ENCODE measurements at regions not wholly inside any gene's neighbourhood (a gene's known extent, or its start where the extent isn't known, plus 50 kb on each side); places are given as distances from the start of the nearest gene placed in this dataset.
"Not testable (repeated sequence)": the region's sequence is repeated elsewhere in the genome, so short reads cannot be mapped to it uniquely, and the experiment has no call there.

DNA sequence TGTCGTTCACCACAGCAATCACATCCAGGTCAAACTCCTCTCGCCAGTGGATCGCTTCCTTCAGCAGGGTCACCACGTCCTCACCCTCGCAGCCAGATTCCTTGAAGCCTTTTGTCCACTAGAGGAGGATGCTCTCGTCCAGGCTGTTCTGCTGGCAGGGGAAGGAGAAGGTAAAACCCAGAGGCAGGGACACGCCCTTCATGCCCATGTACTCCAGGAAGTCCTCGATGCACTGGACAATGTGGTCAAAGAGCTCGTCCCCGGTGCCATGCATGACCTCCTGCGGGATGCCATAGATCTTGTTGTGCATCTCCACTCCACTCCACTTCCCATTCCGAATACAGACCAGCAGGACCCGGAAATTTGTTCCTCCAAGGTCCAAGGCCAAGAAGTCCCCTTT lies 152.4 kb downstream of the TENT5D start:
- H3K9ac ChIP-seq (ENCODE audit: low read length), result no peak overlapping the region

GRCh38 chrX:80573275-80573674 lies 153.0 kb downstream of the TENT5D start:
- TF ChIP-seq MXI1 (conservative IDR thresholded peaks at IDR 0.05; ENCODE audit: poor library complexity, severe bottlenecking) (no peak), RAD21 (conservative IDR thresholded peaks at IDR 0.05) (no peak)
- Histone ChIP-seq H3F3A (ENCODE audit: insufficient read depth, low read length, poor library complexity, severe bottlenecking) (no peaks in the 10 kb centered on the region), H3K9me2 (ENCODE audit: insufficient read depth, low read length) (no peaks in the 10 kb centered on the region), H3K79me2 (replicated peaks; ENCODE audit: insufficient read depth, low read length) (no peaks in the 10 kb centered on the region), H3K4me3 (ENCODE audit: low read length) (no peak overlapping the region), H3K9ac (ENCODE audit: low read length) (no peak overlapping the region), H3K36me3 (ENCODE audit: insufficient read depth, low read length) (no peaks in the 10 kb centered on the region), H3K27me3 (ENCODE audit: insufficient read depth, low read depth, low read length) (no peaks in the 10 kb centered on the region), H3K4me2 (ENCODE audit: low read length) (no peak overlapping the region), H2AFZ (ENCODE audit: low read depth, low read length) (no peak overlapping the region), H3K27ac (ENCODE audit: low read length) (no peak overlapping the region), H4K20me1 (ENCODE audit: insufficient read depth) (no peaks in the 10 kb centered on the region), H3K9me3 (ENCODE audit: low read length) (no peaks in the 10 kb centered on the region)

More for the DNA sequence above, 152.4 kb downstream of the TENT5D start:
- H3K27me3 ChIP-seq (ENCODE audit: insufficient read depth, low read depth, low read length), result no peaks in the 10 kb centered on the region
- H3K27ac ChIP-seq (ENCODE audit: low read length), result no peak overlapping the region
- H3K4me2 ChIP-seq (ENCODE audit: low read length), result no peak overlapping the region
- H2AFZ ChIP-seq (ENCODE audit: low read depth, low read length), result no peak overlapping the region
- no peaks in the 10 kb centered on the region for H3K79me2 ChIP-seq (replicated peaks; ENCODE audit: insufficient read depth, low read length)
- no peaks in the 10 kb centered on the region for H3K36me3 ChIP-seq (ENCODE audit: insufficient read depth, low read length)
- no peaks in the 10 kb centered on the region for H4K20me1 ChIP-seq (ENCODE audit: insufficient read depth)
- H3K9me3 ChIP-seq (ENCODE audit: low read length), result no peaks in the 10 kb centered on the region
- TF ChIP-seq RAD21 (conservative IDR thresholded peaks at IDR 0.05), result no peak
- TF ChIP-seq, protein P1, sequence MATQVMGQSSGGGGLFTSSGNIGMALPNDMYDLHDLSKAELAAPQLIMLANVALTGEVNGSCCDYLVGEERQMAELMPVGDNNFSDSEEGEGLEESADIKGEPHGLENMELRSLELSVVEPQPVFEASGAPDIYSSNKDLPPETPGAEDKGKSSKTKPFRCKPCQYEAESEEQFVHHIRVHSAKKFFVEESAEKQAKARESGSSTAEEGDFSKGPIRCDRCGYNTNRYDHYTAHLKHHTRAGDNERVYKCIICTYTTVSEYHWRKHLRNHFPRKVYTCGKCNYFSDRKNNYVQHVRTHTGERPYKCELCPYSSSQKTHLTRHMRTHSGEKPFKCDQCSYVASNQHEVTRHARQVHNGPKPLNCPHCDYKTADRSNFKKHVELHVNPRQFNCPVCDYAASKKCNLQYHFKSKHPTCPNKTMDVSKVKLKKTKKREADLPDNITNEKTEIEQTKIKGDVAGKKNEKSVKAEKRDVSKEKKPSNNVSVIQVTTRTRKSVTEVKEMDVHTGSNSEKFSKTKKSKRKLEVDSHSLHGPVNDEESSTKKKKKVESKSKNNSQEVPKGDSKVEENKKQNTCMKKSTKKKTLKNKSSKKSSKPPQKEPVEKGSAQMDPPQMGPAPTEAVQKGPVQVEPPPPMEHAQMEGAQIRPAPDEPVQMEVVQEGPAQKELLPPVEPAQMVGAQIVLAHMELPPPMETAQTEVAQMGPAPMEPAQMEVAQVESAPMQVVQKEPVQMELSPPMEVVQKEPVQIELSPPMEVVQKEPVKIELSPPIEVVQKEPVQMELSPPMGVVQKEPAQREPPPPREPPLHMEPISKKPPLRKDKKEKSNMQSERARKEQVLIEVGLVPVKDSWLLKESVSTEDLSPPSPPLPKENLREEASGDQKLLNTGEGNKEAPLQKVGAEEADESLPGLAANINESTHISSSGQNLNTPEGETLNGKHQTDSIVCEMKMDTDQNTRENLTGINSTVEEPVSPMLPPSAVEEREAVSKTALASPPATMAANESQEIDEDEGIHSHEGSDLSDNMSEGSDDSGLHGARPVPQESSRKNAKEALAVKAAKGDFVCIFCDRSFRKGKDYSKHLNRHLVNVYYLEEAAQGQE (IDR thresholded peaks at IDR 0.05; ENCODE audit: borderline replicate concordance), result no peak
- TF ChIP-seq MXI1 (conservative IDR thresholded peaks at IDR 0.05; ENCODE audit: poor library complexity, severe bottlenecking), result no peak
- no peak for TF ChIP-seq CTCF (IDR thresholded peaks at IDR 0.05; ENCODE audit: poor library complexity, severe bottlenecking)
- TF ChIP-seq POLR2AphosphoS5 (IDR thresholded peaks at IDR 0.05), result no peak
- H3K9me2 ChIP-seq (ENCODE audit: insufficient read depth, low read length), result no peaks in the 10 kb centered on the region
- no peak overlapping the region for H3K4me3 ChIP-seq (ENCODE audit: low read length)
- H3F3A ChIP-seq (ENCODE audit: insufficient read depth, low read length, poor library complexity, severe bottlenecking), result no peaks in the 10 kb centered on the region

GRCh38 chrX:80574486-80575086 lies 154.3 kb downstream of the TENT5D start:
- H2AFZ ChIP-seq (ENCODE audit: low read depth, low read length); H3K9me2 ChIP-seq (ENCODE audit: insufficient read depth, low read length); H3K9me3 ChIP-seq (ENCODE audit: low read length); H3K27me3 ChIP-seq (ENCODE audit: insufficient read depth, low read depth, low read length); H3K79me2 ChIP-seq (replicated peaks; ENCODE audit: insufficient read depth, low read length); H3K4me2 ChIP-seq (ENCODE audit: low read length); H4K20me1 ChIP-seq (ENCODE audit: insufficient read depth); H3K36me3 ChIP-seq (ENCODE audit: insufficient read depth, low read length); H3K9ac ChIP-seq (ENCODE audit: low read length); H3K27ac ChIP-seq (ENCODE audit: low read length); H3F3A ChIP-seq (ENCODE audit: insufficient read depth, low read length, poor library complexity, severe bottlenecking); H3K4me3 ChIP-seq (ENCODE audit: low read length): not testable (repeated sequence)
